ENCODE measurements at regions not wholly inside any gene's neighbourhood (a gene's known extent, or its start where the extent isn't known, plus 50 kb on each side); places are given as distances from the start of the nearest gene placed in this dataset.

- H3K4me1 Mint-ChIP-seq, result peaks cover 24 to 30% of the 10 kb centered on the region in 2 experiments
Measured at GRCh38 chr15:70580958-70581357, 182.4 kb downstream of the UACA start.

More at GRCh38 chr15:70580958-70581357, 182.4 kb downstream of the UACA start:
- Histone ChIP-seq H4K8ac (replicated peaks; ENCODE audit: insufficient read length, low read depth, low read length) (no peak overlapping the region), H3K18ac (ENCODE audit: insufficient read length, low read depth, low read length) (no peak overlapping the region), H2AK5ac (ENCODE audit: insufficient read length, low read length) (no peak overlapping the region), H3K56ac (ENCODE audit: insufficient read length, low read depth, low read length) (no peak overlapping the region), H3T11ph (ENCODE audit: low read length) (no peak overlapping the region), H2AFZ (ENCODE audit: low read length) (no peak overlapping the region), H4K20me1 (ENCODE audit: control insufficient read depth, insufficient read depth, insufficient read length) (no peaks in the 10 kb centered on the region), H3K9ac (ENCODE audit: extremely low read depth, insufficient read length, low read length) (no peak overlapping the region), H3K9me3 (ENCODE audit: control insufficient read depth, low read depth, low read length) (no peaks in the 10 kb centered on the region), H3K27ac (ENCODE audit: insufficient read length, low read depth, low read length) (no peak overlapping the region), H2BK15ac (ENCODE audit: low read depth, low read length) (no peak overlapping the region), H3K4ac (ENCODE audit: low read depth, low read length) (no peak overlapping the region), H3K4me2 (ENCODE audit: insufficient read depth, insufficient read length, low read length) (no peak overlapping the region), H3K23me2 (ENCODE audit: insufficient read length, low read depth, low read length, poor library complexity, severe bottlenecking) (peaks cover 11% of the 10 kb centered on the region), H2BK5ac (ENCODE audit: insufficient read length, low read length) (no peak overlapping the region), H4K5ac (ENCODE audit: insufficient read length, low read depth, low read length) (no peak overlapping the region), H3K4me1 (ENCODE audit: insufficient read depth, low read length) (no peaks in the 10 kb centered on the region; the same call in 1 of the 2 replicates), H3K79me2 (ENCODE audit: insufficient read depth, low read length) (no peaks in the 10 kb centered on the region), H3K14ac (ENCODE audit: insufficient read depth, low read length) (peak overlapping the region; percentile 73; the same call in 1 of the 2 replicates), H3K27me3 (ENCODE audit: insufficient read depth, low read length) (peaks cover 5% of the 10 kb centered on the region; the same call in 1 of the 2 replicates), H2BK12ac (ENCODE audit: insufficient read length, low read depth, low read length) (no peak overlapping the region), H2BK120ac (ENCODE audit: low read depth, low read length, poor library complexity, severe bottlenecking) (no peak overlapping the region), H2BK20ac (ENCODE audit: low read depth, low read length, poor library complexity, severe bottlenecking) (no peak overlapping the region), H3K23ac (ENCODE audit: insufficient read length, low read depth, low read length) (no peak overlapping the region), H4K91ac (ENCODE audit: insufficient read length, low read depth, low read length) (no peak overlapping the region), H3K79me1 (ENCODE audit: insufficient read depth, low read depth, low read length, poor library complexity, severe bottlenecking) (no peaks in the 10 kb centered on the region)
- no peak for TF ChIP-seq CTCF (conservative IDR thresholded peaks at IDR 0.05)
- no peaks in the 10 kb centered on the region for H3K9me3 Mint-ChIP-seq
- H3K36me3 Mint-ChIP-seq (ENCODE audit: insufficient read depth in 1 of 3, low read depth in 3 of 3), result no peaks in the 10 kb centered on the region; a peak in 1 of 7 replicates
- no peak for DNase-seq
- no CpG with 5 or more reads among the region's 6 CpGs for WGBS (ENCODE audit: extremely low coverage, insufficient read length, low lambda C conversion rate)
- H3K4me3 Mint-ChIP-seq, result no peak overlapping the region
- H3K27me3 Mint-ChIP-seq (ENCODE audit: low read depth), result peaks cover 17% of the 10 kb centered on the region
- H3K27ac Mint-ChIP-seq, result no peak overlapping the region
